OCI-LY1 (cell line): ENCODE measurements at regions not wholly inside any gene's neighbourhood (a gene's known extent, or its start where the extent isn't known, plus 50 kb on each side); places are given as distances from the start of the nearest gene placed in this dataset.
A peak's percentile ranks its signal among the peaks of the same experiment; 100 is the strongest.

Source experiments
- H2AFZ ChIP-seq: fragments of 200-600 bp; sonication (generic), shearing (Covaris generic); 2 replicates; pipeline ENCODE4 v1.6.0; 2014; ENCODE audit warnings: antibody characterized with exemption, mild to moderate bottlenecking, low read length
- H3F3A ChIP-seq: fragments of 200-600 bp; sonication (generic), shearing (Covaris generic); 2 replicates; pipeline ENCODE4 v1.6.0; 2014; ENCODE audit warnings: mild to moderate bottlenecking, antibody characterized with exemption, low read length, moderate library complexity; ENCODE audit not compliant: insufficient read depth
- H3K27ac ChIP-seq: fragments of 200-600 bp; sonication (generic); 2 replicates; pipeline ENCODE4 v1.5.1; 2014; ENCODE audit warnings: low read length, mixed run types, mild to moderate bottlenecking, low read depth; ENCODE audit not compliant: poor library complexity, severe bottlenecking
- H3K27me3 ChIP-seq: fragments of 200-600 bp; sonication (generic); 2 replicates; pipeline ENCODE4 v1.6.0; 2014; ENCODE audit warnings: antibody characterized with exemption, mild to moderate bottlenecking, low read length, moderate library complexity; ENCODE audit not compliant: insufficient read depth
- H3K36me3 ChIP-seq: fragments of 200-600 bp; sonication (generic); 2 replicates; pipeline ENCODE4 v1.6.1; 2014; ENCODE audit warnings: mild to moderate bottlenecking, antibody characterized with exemption, low read length, moderate library complexity, mixed read lengths; ENCODE audit not compliant: insufficient read depth
- H3K4me1 ChIP-seq: fragments of 200-600 bp; sonication (generic); 2 replicates; pipeline ENCODE4 v1.5.1; 2014; ENCODE audit warnings: mild to moderate bottlenecking, low read length, moderate library complexity; ENCODE audit not compliant: insufficient read depth, severe bottlenecking
- H3K4me2 ChIP-seq: fragments of 200-600 bp; sonication (generic), shearing (Covaris generic); 2 replicates; pipeline ENCODE4 v1.6.1; 2014; ENCODE audit warnings: low read length
- H3K4me3 ChIP-seq: fragments of 200-600 bp; sonication (generic); 2 replicates; pipeline ENCODE4 v1.5.1; 2014; ENCODE audit warnings: low read length, low read depth, mild to moderate bottlenecking, mixed read lengths; ENCODE audit not compliant: poor library complexity, severe bottlenecking
- H3K79me2 ChIP-seq: fragments of 200-600 bp; shearing (Covaris generic); 2 replicates; pipeline ENCODE4 v1.6.1; 2016; ENCODE audit warnings: mixed run types, low read length, mixed read lengths; ENCODE audit not compliant: insufficient read depth
- H3K9ac ChIP-seq: fragments of 200-600 bp; sonication (generic), shearing (Covaris generic); 2 replicates; pipeline ENCODE4 v1.6.1; 2014; ENCODE audit warnings: mild to moderate bottlenecking, low read length, mixed read lengths
- H3K9me2 ChIP-seq: fragments of 200-600 bp; sonication (generic), shearing (Covaris generic); 2 replicates; pipeline ENCODE4 v1.6.1; 2014; ENCODE audit warnings: low read depth, mild to moderate bottlenecking, low read length, mixed read lengths
- H3K9me3 ChIP-seq: fragments of 200-600 bp; shearing (Covaris generic); 2 replicates; pipeline ENCODE4 v1.6.1; 2014; ENCODE audit warnings: low read length, mixed read lengths
- H4K20me1 ChIP-seq: fragments of 200-600 bp; sonication (generic), shearing (Covaris generic); 2 replicates; pipeline ENCODE4 v1.6.0; 2016; ENCODE audit warnings: mild to moderate bottlenecking, low read length; ENCODE audit not compliant: insufficient read depth
- CTCF ChIP-seq: fragments of 200-600 bp; sonication (generic), shearing (Covaris generic); IDR thresholded peaks from 2 replicates; pipeline ENCODE4 v1.5.1; 2017; ENCODE audit warnings: mild to moderate bottlenecking, antibody characterized with exemption, low read length, moderate library complexity, mixed read lengths
- EZH2 ChIP-seq: fragments of 200-600 bp; sonication (generic), shearing (Covaris generic); IDR thresholded peaks from 2 replicates; pipeline ENCODE4 v1.8.0; 2017; ENCODE audit warnings: borderline replicate concordance, mixed run types, mild to moderate bottlenecking, antibody characterized with exemption, low read length, moderate library complexity, mixed read lengths

- no peaks in the 10 kb centered on the region for H3K36me3 ChIP-seq
- peak overlapping the region; percentile 28 for H3K4me2 ChIP-seq
- no peaks in the 10 kb centered on the region for H3K9me2 ChIP-seq
- no peak overlapping the region for H3K4me3 ChIP-seq
- no peak overlapping the region for H3K9ac ChIP-seq
- no peak overlapping the region for H2AFZ ChIP-seq
- H3K9me3 ChIP-seq, result no peaks in the 10 kb centered on the region
- H3K27ac ChIP-seq, result peak overlapping the region; percentile 34
- H3F3A ChIP-seq, result no peaks in the 10 kb centered on the region
- H3K79me2 ChIP-seq, result peaks cover 97% of the 10 kb centered on the region
- no peaks in the 10 kb centered on the region for H3K27me3 ChIP-seq
- H3K4me1 ChIP-seq, result peaks cover 91% of the 10 kb centered on the region
- TF ChIP-seq CTCF, result no peak
- TF ChIP-seq EZH2, result no peak
- H4K20me1 ChIP-seq, result 0 out of 2 replicates have a peak, but pooled peaks cover 3% of the 10 kb centered on the region
These were observed 60.5 kb upstream of the ULK4 start for GRCh38 chr3:42022355-42022754.

- Histone ChIP-seq H3K9me3 (no peaks in the 10 kb centered on the region), H3K4me3 (no peak overlapping the region), H2AFZ (no peak overlapping the region), H3K27ac (peak overlapping the region; percentile 2), H3K9me2 (no peaks in the 10 kb centered on the region), H3K9ac (no peak overlapping the region), H3K4me1 (peaks cover 100% of the 10 kb centered on the region), H3K36me3 (no peaks in the 10 kb centered on the region), H3K79me2 (peaks cover 98% of the 10 kb centered on the region), H3K27me3 (no peaks in the 10 kb centered on the region), H3K4me2 (no peak overlapping the region; the same call in 1 of the 2 replicates), H4K20me1 (0 out of 2 replicates have a peak, but pooled peaks cover 3% of the 10 kb centered on the region), H3F3A (no peaks in the 10 kb centered on the region)
- TF ChIP-seq CTCF, result no peak
- TF ChIP-seq EZH2, result no peak
These were observed 58.9 kb upstream of the ULK4 start for GRCh38 chr3:42020684-42021307.

- Histone ChIP-seq H3K9me3 (no peaks in the 10 kb centered on the region), H3K27ac (peak overlapping the region; percentile 56), H3K36me3 (no peaks in the 10 kb centered on the region; the same call in 1 of the 2 replicates), H3K4me2 (peak overlapping the region; percentile 40), H3K4me1 (peaks cover 100% of the 10 kb centered on the region), H3F3A (no peaks in the 10 kb centered on the region), H3K4me3 (no peak overlapping the region), H3K9ac (0 out of 2 replicates have a peak overlapping the region, but pooled peaks have one; percentile 17), H3K27me3 (no peaks in the 10 kb centered on the region), H4K20me1 (0 out of 2 replicates have a peak, but pooled peaks cover 3% of the 10 kb centered on the region), H3K79me2 (peaks cover 98% of the 10 kb centered on the region), H2AFZ (no peak overlapping the region), H3K9me2 (no peaks in the 10 kb centered on the region)
- no peak for TF ChIP-seq EZH2
These were observed 58.0 kb upstream of the ULK4 start for GRCh38 chr3:42019953-42020260.
